GM12872 (cell line): ENCODE measurements at regions not wholly inside any gene's neighbourhood (a gene's known extent, or its start where the extent isn't known, plus 50 kb on each side); places are given as distances from the start of the nearest gene placed in this dataset.

Source experiments
- TF ChIP-seq, protein P1 (sequence below): IDR thresholded peaks from 3 replicates; pipeline ENCODE4 v1.5.1; 2011; ENCODE audit warnings: low read depth, mild to moderate bottlenecking, low read length, moderate library complexity; ENCODE audit not compliant: insufficient read depth

DNA sequence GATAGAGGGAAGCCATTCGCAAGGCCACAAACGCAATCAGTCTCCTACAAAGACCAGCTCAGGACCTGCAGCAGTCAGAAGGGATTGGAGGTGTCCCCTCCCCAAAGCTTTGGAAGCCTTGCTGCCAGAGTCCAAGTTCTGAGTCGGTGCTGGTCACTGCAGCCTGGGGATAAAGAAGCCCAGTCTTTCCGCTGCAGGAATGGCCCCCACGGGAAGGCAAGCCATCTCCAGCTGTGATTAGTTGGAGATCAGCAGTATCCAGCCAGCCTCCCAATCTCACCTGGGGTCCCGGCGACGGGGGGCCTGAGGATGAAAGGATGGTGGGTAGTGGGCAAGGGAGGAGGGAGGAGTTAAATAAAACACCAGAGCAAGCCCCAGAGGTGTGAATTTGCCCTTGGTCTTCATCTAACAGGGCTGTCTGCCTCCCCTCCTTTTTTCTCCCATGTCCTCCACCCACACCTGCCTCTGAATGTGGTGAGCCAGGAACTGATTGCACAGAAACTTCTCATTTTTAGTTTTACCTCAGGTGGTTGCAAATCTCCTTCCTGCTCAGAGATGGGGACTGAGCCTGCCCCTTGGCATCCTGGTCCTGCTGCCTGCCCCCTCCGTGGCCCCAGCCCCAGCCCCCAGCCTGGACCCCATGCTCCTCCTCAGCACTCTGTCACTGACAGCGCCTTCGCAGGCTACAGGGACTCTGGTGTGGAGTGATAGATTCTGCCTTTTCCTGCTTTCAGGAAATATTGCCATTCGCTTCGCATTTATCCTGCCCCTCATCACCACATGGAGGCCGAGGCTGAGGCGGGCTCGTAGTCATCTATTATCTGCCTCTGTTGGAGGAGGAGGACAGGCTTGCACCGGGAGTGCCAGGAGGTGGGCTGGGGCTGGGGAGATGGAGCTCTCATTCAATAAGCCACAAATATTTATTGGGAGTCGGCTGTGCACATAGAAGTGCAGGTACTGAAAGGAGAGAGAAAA lies 262.9 kb upstream of the SDK2 start:
- TF ChIP-seq, protein P1, sequence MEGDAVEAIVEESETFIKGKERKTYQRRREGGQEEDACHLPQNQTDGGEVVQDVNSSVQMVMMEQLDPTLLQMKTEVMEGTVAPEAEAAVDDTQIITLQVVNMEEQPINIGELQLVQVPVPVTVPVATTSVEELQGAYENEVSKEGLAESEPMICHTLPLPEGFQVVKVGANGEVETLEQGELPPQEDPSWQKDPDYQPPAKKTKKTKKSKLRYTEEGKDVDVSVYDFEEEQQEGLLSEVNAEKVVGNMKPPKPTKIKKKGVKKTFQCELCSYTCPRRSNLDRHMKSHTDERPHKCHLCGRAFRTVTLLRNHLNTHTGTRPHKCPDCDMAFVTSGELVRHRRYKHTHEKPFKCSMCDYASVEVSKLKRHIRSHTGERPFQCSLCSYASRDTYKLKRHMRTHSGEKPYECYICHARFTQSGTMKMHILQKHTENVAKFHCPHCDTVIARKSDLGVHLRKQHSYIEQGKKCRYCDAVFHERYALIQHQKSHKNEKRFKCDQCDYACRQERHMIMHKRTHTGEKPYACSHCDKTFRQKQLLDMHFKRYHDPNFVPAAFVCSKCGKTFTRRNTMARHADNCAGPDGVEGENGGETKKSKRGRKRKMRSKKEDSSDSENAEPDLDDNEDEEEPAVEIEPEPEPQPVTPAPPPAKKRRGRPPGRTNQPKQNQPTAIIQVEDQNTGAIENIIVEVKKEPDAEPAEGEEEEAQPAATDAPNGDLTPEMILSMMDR = no peak

DNA sequence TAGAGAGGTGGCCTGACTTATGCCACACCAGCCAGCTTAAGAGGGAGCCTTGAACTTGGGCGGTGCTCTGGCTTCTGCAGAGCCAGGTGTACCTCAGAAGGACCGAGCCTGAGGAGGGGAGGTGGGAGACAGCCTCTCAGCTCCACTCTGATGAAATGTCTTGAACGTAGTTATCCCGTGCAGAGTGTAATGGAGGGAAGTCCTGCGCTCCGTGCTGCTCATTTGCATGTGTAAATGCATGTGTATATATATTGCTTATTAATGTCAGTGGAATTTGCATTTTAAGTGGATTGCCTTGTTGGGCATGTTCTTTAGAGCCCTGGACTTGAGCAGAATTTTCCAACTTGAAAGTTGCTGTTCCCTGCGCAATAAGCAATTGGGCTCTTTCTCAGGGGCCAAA lies 264.9 kb upstream of the SDK2 start:
- TF ChIP-seq, protein P1 = no peak

DNA sequence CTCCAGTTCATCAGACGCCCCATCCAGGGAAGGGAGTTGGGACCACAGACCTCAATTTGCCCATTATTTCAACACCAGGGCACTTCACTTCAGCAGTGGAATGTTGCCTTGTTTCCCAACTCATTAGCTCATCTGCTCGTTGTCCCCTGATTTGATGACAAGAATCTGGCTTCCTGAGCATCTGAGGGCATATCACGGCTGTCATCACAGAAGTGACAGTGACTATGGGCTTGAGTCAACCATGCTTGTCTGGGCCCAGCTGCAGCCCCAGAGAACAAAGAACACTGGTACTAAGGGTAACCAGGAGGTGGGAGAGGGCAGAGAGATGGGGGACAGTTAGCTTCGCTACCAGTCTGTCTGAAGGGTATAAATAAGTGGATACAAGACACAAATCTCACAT lies 266.0 kb upstream of the SDK2 start:
- TF ChIP-seq, protein P1 = no peak

- TF ChIP-seq, protein P1 = no peak
Observed at GRCh38 chr17:73910821-73911515, 266.7 kb upstream of the SDK2 start.

GRCh38 chr17:73911726-73912372 lies 267.6 kb upstream of the SDK2 start:
- TF ChIP-seq, protein P1 = no peak

DNA sequence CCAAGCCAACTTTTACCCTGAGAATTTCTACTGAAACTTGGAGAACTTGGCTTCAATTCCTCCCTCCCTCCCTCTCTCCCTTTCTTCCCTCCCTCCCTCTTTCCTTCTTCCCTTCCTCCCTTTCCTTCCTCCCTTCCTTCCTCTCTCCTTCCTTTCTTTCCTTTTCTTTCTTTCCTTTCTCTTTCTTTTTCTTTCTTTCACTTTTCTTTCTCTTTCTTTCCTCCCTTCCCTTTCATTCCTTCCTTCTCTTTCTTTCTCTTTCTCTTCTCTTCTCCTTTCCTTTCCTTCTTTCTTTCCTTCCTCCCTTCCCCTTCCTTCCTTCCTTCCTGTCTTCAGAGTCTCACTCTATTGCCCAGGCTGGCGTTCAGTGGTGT lies 268.1 kb upstream of the SDK2 start:
- TF ChIP-seq, protein P1 = no peak
